ENCODE measurements at regions not wholly inside any gene's neighbourhood (a gene's known extent, or its start where the extent isn't known, plus 50 kb on each side); places are given as distances from the start of the nearest gene placed in this dataset.
"Not testable (repeated sequence)": the region's sequence is repeated elsewhere in the genome, so short reads cannot be mapped to it uniquely, and the experiment has no call there.

GRCh38 chr20:29755854-29756498, 1501.5 kb upstream of the DEFB115 start:
- DNase-seq; H3K4me1 ChIP-seq; H3K36me3 ChIP-seq; H3K27ac ChIP-seq; intact Hi-C loops (cut with DNase I; ENCODE audit: low total_unique reads); H3K4me3 ChIP-seq: not testable (repeated sequence)
- peaks cover 0 to 23% (median 7%) of the 10 kb centered on the region in 4 donors for H3K9me3 ChIP-seq
- WGBS, 5 donors: 71 to 77% (median 74%) methylated on average over 4 of the region's 4 CpGs
- H3K27me3 ChIP-seq: peaks cover 0 to 15% (median 0%) of the 10 kb centered on the region in 3 donors

GRCh38 chr20:29756664-29757063, 1500.8 kb upstream of the DEFB115 start:
- H3K27me3 ChIP-seq: peaks cover 0 to 20% (median 0%) of the 10 kb centered on the region in 3 donors

GRCh38 chr20:29761621-29762385, 1495.7 kb upstream of the DEFB115 start:
- H3K4me3 ChIP-seq; H3K27ac ChIP-seq; DNase-seq; H3K36me3 ChIP-seq; intact Hi-C loops (cut with DNase I; ENCODE audit: low total_unique reads); H3K4me1 ChIP-seq: not testable (repeated sequence)
- peaks cover 0 to 41% (median 0%) of the 10 kb centered on the region in 3 donors for H3K27me3 ChIP-seq
- WGBS, 5 donors: 34 to 64% (median 55%) methylated on average over 30 to 43 of the region's 45 CpGs
- H3K9me3 ChIP-seq: peaks cover 0 to 34% (median 19%) of the 10 kb centered on the region in 4 donors

More at GRCh38 chr20:29756664-29757063, 1500.8 kb upstream of the DEFB115 start:
- intact Hi-C loops (cut with DNase I; ENCODE audit: low total_unique reads): no loop called here
- H3K9me3 ChIP-seq: peaks cover 0 to 26% (median 11%) of the 10 kb centered on the region in 4 donors
- H3K4me3 ChIP-seq: no peak overlapping the region
- no peaks in the 10 kb centered on the region for H3K36me3 ChIP-seq
- no peak for DNase-seq
- H3K27ac ChIP-seq: no peak overlapping the region
- no peaks in the 10 kb centered on the region for H3K4me1 ChIP-seq
- TF ChIP-seq POLR2AphosphoS5 (IDR thresholded peaks at IDR 0.05) (no peak), EP300 (IDR thresholded peaks at IDR 0.05) (no peak), CTCF (IDR thresholded peaks at IDR 0.05) (no peak), POLR2A (IDR thresholded peaks at IDR 0.05) (no peak)
- WGBS, 5 donors: 79 to 90% (median 83%) methylated on average over 14 to 17 of the region's 17 CpGs

GRCh38 chr20:29762620-29763019, 1494.8 kb upstream of the DEFB115 start:
- no peak for DNase-seq
- TF ChIP-seq CTCF (IDR thresholded peaks at IDR 0.05) (no peak), EP300 (IDR thresholded peaks at IDR 0.05) (no peak), POLR2AphosphoS5 (IDR thresholded peaks at IDR 0.05) (no peak), POLR2A (IDR thresholded peaks at IDR 0.05) (no peak)
- 22 to 56% (median 27%) methylated on average over 19 to 21 of the region's 21 CpGs for WGBS, 5 donors
- Histone ChIP-seq H3K4me3 (no peak overlapping the region), H3K27ac (no peak overlapping the region), H3K4me1 (no peaks in the 10 kb centered on the region), H3K36me3 (no peaks in the 10 kb centered on the region), H3K9me3 (peaks cover 0 to 32% (median 21%) of the 10 kb centered on the region in 4 donors), H3K27me3 (peaks cover 0 to 41% (median 0%) of the 10 kb centered on the region in 3 donors)
- intact Hi-C loops (cut with DNase I; ENCODE audit: low total_unique reads): no loop called here

GRCh38 chr20:29763821-29764511, 1493.5 kb upstream of the DEFB115 start:
- Histone ChIP-seq H3K4me3 (no peak overlapping the region), H3K27me3 (peaks cover 0 to 41% (median 0%) of the 10 kb centered on the region in 3 donors), H3K9me3 (peaks cover 0 to 32% (median 24%) of the 10 kb centered on the region in 4 donors), H3K4me1 (no peaks in the 10 kb centered on the region), H3K36me3 (no peaks in the 10 kb centered on the region), H3K27ac (no peak overlapping the region)
- 47 to 77% (median 55%) methylated on average over 29 of the region's 29 CpGs for WGBS, 5 donors
- intact Hi-C loops (cut with DNase I; ENCODE audit: low total_unique reads): no loop called here
- TF ChIP-seq POLR2A (IDR thresholded peaks at IDR 0.05) (no peak), EP300 (IDR thresholded peaks at IDR 0.05) (no peak), POLR2AphosphoS5 (IDR thresholded peaks at IDR 0.05) (no peak), CTCF (IDR thresholded peaks at IDR 0.05) (no peak)
- DNase-seq: no peak

- intact Hi-C loops (cut with DNase I; ENCODE audit: low total_unique reads); H3K27ac ChIP-seq; H3K4me1 ChIP-seq; DNase-seq; H3K4me3 ChIP-seq; H3K36me3 ChIP-seq: not testable (repeated sequence)
- WGBS, 5 donors: 21 to 50% (median 38%) methylated on average over 21 to 25 of the region's 25 CpGs
- Histone ChIP-seq H3K9me3 (peaks cover 0 to 38% (median 24%) of the 10 kb centered on the region in 4 donors), H3K27me3 (peaks cover 0 to 41% (median 0%) of the 10 kb centered on the region in 3 donors)
These were observed 1492.4 kb upstream of the DEFB115 start for GRCh38 chr20:29764922-29765610.

GRCh38 chr20:29778033-29778432, 1479.4 kb upstream of the DEFB115 start:
- intact Hi-C loops (cut with DNase I; ENCODE audit: low total_unique reads): not testable (repeated sequence)
- WGBS, 5 donors: 19 to 30% (median 25%) methylated on average over 2 of the region's 2 CpGs

More at GRCh38 chr20:29778033-29778432, 1479.4 kb upstream of the DEFB115 start:
- H3K4me3 ChIP-seq, H3K27ac ChIP-seq, DNase-seq, H3K4me1 ChIP-seq, H3K36me3 ChIP-seq, H3K27me3 ChIP-seq: not testable (repeated sequence)
- peaks cover 0 to 34% (median 14%) of the 10 kb centered on the region in 4 donors for H3K9me3 ChIP-seq

All from stomach (tissue), 8 donors.